Trophoblast cell (in vitro differentiated cells and primary cell): ENCODE measurements at regions not wholly inside any gene's neighbourhood (a gene's known extent, or its start where the extent isn't known, plus 50 kb on each side); places are given as distances from the start of the nearest gene placed in this dataset.
"Not testable (repeated sequence)": the region's sequence is repeated elsewhere in the genome, so short reads cannot be mapped to it uniquely, and the experiment has no call there.

ENCODE experiments used
- DNase-seq, 2 donors: peaks; one replicate each; pipeline ENCODE4 v3.0.0-alpha.2; 2016
- H2AFZ ChIP-seq: 2 replicates; pipeline ENCODE4 v1.6.1; 2013; ENCODE audit warnings: low read length, moderate library complexity, mild to moderate bottlenecking; ENCODE audit not compliant: insufficient read depth, poor library complexity
- H2AK5ac ChIP-seq: 2 replicates; pipeline ENCODE4 v1.6.1; 2013; ENCODE audit warnings: mild to moderate bottlenecking, low read length
- H2BK120ac ChIP-seq: 2 replicates; pipeline ENCODE4 v1.6.1; 2013; ENCODE audit warnings: low read length, mild to moderate bottlenecking, moderate library complexity; ENCODE audit not compliant: insufficient read depth, poor library complexity
- H2BK12ac ChIP-seq: 2 replicates; pipeline ENCODE4 v1.6.1; 2013; ENCODE audit warnings: mild to moderate bottlenecking, low read length, moderate library complexity
- H2BK5ac ChIP-seq: 2 replicates; pipeline ENCODE4 v1.6.1; 2013; ENCODE audit warnings: low read length, low read depth, moderate library complexity, mild to moderate bottlenecking; ENCODE audit not compliant: poor library complexity
- H3K14ac ChIP-seq: 2 replicates; pipeline ENCODE4 v1.6.1; 2013; ENCODE audit warnings: mild to moderate bottlenecking, low read length
- H3K18ac ChIP-seq: 2 replicates; pipeline ENCODE4 v1.6.1; 2013; ENCODE audit warnings: mild to moderate bottlenecking, low read length
- H3K23ac ChIP-seq: 2 replicates; pipeline ENCODE4 v1.6.1; 2013; ENCODE audit warnings: low read length
- H3K27ac ChIP-seq: 2 replicates; pipeline ENCODE4 v1.5.1; 2013; ENCODE audit warnings: low read depth, mild to moderate bottlenecking, inconsistent platforms, low read length, moderate library complexity
- H3K27me3 ChIP-seq: 2 replicates; pipeline ENCODE4 v1.6.1; 2013; ENCODE audit warnings: inconsistent platforms, mild to moderate bottlenecking, low read length, moderate library complexity; ENCODE audit not compliant: insufficient read depth
- H3K36me3 ChIP-seq, 2 experiments: 1 replicate in 1 of 2; 2 replicates in 1 of 2; pipeline ENCODE4 v1.6.1; 2013; ENCODE audit warnings: low read length in 2 of 2, mild to moderate bottlenecking in 2 of 2, moderate library complexity in 1 of 2; ENCODE audit not compliant: insufficient read depth in 2 of 2, control insufficient read depth in 1 of 2
- H3K4ac ChIP-seq: 2 replicates; pipeline ENCODE4 v1.6.1; 2013; ENCODE audit warnings: low read depth, mild to moderate bottlenecking, low read length, moderate library complexity
- H3K4me1 ChIP-seq, 2 experiments: 1 replicate in 1 of 2; 2 replicates in 1 of 2; pipeline ENCODE4 v1.6.1; 2013; ENCODE audit warnings: low read length in 2 of 2, mild to moderate bottlenecking in 2 of 2, moderate library complexity in 1 of 2; ENCODE audit not compliant: insufficient read depth in 2 of 2, control insufficient read depth in 1 of 2
- H3K4me2 ChIP-seq: 2 replicates; pipeline ENCODE4 v1.6.1; 2013; ENCODE audit warnings: inconsistent platforms, mild to moderate bottlenecking, low read length, moderate library complexity
- H3K4me3 ChIP-seq: 2 replicates; pipeline ENCODE4 v1.5.1; 2013; ENCODE audit warnings: mild to moderate bottlenecking, low read depth, low read length, inconsistent platforms
- H3K79me1 ChIP-seq: one replicate; pipeline ENCODE4 v1.6.1; 2013; ENCODE audit warnings: low read length
- H3K79me2 ChIP-seq: 2 replicates; pipeline ENCODE4 v1.6.1; 2013; ENCODE audit warnings: low read length, mild to moderate bottlenecking; ENCODE audit not compliant: control insufficient read depth, insufficient read depth, poor library complexity
- H3K9ac ChIP-seq: 2 replicates; pipeline ENCODE4 v1.6.1; 2013; ENCODE audit warnings: mild to moderate bottlenecking, low read length
- H3K9me3 ChIP-seq: 2 replicates; pipeline ENCODE4 v1.6.1; 2013; ENCODE audit warnings: low read depth, mild to moderate bottlenecking, control low read depth, inconsistent platforms, low read length; ENCODE audit not compliant: insufficient read depth
- H4K12ac ChIP-seq: 2 replicates; pipeline ENCODE4 v1.6.1; 2013; ENCODE audit warnings: low read depth, mild to moderate bottlenecking, low read length, moderate library complexity
- H4K8ac ChIP-seq: 2 replicates; pipeline ENCODE4 v1.6.1; 2013; ENCODE audit warnings: low read depth, mild to moderate bottlenecking, low read length, moderate library complexity
- H4K91ac ChIP-seq: one replicate; pipeline ENCODE4 v1.6.1; 2013; ENCODE audit warnings: low read depth, mild to moderate bottlenecking, low read length, moderate library complexity
- WGBS: extraction: QIAGEN DNeasy Blood & Tissue Kit; methylation state at CpG from one replicate; pipeline ENCODE4 v1.1.7; 2013; ENCODE audit warnings: missing lambda C conversion rate; ENCODE audit not compliant: insufficient read length, insufficient coverage; ENCODE audit errors: extremely low coverage; 5-methylcytosine and 5-hydroxymethylcytosine counted together

DNA sequence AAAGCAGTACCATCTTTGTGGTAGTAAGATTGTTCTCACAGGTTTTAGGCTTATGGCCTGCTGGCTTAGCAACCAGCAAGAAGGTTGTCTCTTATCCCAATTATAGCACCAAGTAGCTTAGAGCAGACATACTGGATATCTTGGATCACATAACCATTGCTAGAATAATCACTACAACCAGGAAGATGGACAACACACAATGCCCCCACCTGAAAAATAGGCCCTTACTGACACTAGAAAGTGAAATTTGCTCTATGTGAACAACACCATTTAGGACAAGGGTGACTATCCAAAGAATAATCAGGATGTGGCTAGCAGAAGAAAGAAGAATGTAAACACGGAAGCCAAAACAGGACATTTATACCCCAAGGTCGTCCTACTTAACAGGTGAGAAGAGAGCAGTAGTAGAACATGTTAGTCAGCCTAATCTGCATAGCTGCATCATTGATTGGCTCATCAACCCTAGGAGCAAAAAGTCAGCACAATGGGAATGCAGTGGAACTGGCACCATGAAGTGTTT, 172.7 kb upstream of the MARCKS start:
- no CpG with 5 or more reads among the region's 2 CpGs for WGBS
- Histone ChIP-seq H2BK5ac (no peak overlapping the region), H3K79me1 (no peaks in the 10 kb centered on the region), H2BK12ac (no peak overlapping the region), H2BK120ac (no peak overlapping the region), H4K8ac (no peak overlapping the region), H3K27ac (no peak overlapping the region), H3K27me3 (no peaks in the 10 kb centered on the region), H3K14ac (no peak overlapping the region), H3K9ac (no peak overlapping the region), H3K4me1 (no peaks in the 10 kb centered on the region), H3K4me3 (no peak overlapping the region), H4K91ac (no peak overlapping the region), H3K23ac (no peak overlapping the region), H3K36me3 (no peaks in the 10 kb centered on the region), H4K12ac (no peak overlapping the region), H3K79me2 (no peaks in the 10 kb centered on the region), H3K18ac (no peak overlapping the region), H3K9me3 (no peaks in the 10 kb centered on the region), H3K4ac (no peak overlapping the region), H3K4me2 (no peak overlapping the region), H2AK5ac (no peak overlapping the region), H2AFZ (no peak overlapping the region)
- DNase-seq, result peak; percentile 60 to 86

DNA sequence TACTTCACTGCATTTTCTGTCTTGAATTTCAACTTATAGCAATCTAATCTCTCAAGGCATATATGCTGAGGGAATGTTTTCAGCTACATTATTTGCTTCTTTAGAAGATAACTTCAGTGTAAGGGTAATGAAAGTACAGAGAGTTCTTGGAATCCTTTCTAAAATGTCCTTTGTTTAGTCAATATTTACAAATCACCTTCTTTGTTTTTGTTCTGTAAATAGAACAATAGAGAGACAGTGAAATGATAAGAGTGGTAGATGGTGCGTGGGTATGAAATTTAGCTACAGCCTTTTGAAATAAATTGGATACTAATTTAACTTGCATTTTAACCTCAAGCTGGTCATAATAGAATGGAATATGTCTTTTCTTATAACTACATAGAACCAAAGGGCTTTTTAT, 171.1 kb upstream of the MARCKS start:
- H4K12ac ChIP-seq, result no peak overlapping the region
- no peak overlapping the region for H4K8ac ChIP-seq
- no peak overlapping the region for H3K27ac ChIP-seq
- no peaks in the 10 kb centered on the region for H3K79me1 ChIP-seq
- H2AFZ ChIP-seq, result no peak overlapping the region
- no peak overlapping the region for H3K4me3 ChIP-seq
- DNase-seq, result no peak
- H2BK120ac ChIP-seq, result no peak overlapping the region
- no peak overlapping the region for H2BK5ac ChIP-seq
- no peaks in the 10 kb centered on the region for H3K4me1 ChIP-seq
- no peak overlapping the region for H3K18ac ChIP-seq
- H3K4me2 ChIP-seq, result no peak overlapping the region
- H3K36me3 ChIP-seq, result no peaks in the 10 kb centered on the region
- no peak overlapping the region for H2BK12ac ChIP-seq
- H3K9me3 ChIP-seq, result no peaks in the 10 kb centered on the region
- no peak overlapping the region for H3K14ac ChIP-seq
- no peak overlapping the region for H4K91ac ChIP-seq
- no peaks in the 10 kb centered on the region for H3K27me3 ChIP-seq
- no peak overlapping the region for H3K23ac ChIP-seq
- H3K4ac ChIP-seq, result no peak overlapping the region
- no peak overlapping the region for H3K9ac ChIP-seq
- H2AK5ac ChIP-seq, result no peak overlapping the region
- no peaks in the 10 kb centered on the region for H3K79me2 ChIP-seq
- no CpG with 5 or more reads among the region's 1 CpG for WGBS

DNA sequence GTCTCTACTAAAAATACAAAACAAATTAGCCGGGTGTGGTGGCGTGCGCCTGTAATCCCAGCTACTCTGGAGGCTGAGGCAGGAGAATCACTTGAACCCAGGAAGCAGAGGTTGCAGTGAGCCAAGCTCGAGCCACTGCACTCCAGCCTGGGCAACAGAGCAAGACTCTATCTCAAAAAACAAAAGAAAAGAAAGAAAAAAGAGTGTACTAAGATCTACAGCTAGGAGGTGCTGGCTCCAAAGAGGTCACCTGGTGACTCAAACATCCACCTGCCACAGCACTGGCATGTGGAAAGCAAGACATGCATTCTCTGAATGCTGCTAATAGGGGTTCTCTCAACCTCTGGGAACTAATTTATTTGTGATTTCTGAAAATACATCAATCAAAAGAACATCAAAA, 167.5 kb upstream of the MARCKS start:
- H3K79me2 ChIP-seq, H3K79me1 ChIP-seq, H3K4me3 ChIP-seq, H2BK12ac ChIP-seq, H3K9me3 ChIP-seq, H2BK120ac ChIP-seq, H3K27me3 ChIP-seq, H3K4ac ChIP-seq, H4K12ac ChIP-seq, H4K8ac ChIP-seq, H3K36me3 ChIP-seq, H2AFZ ChIP-seq, H3K18ac ChIP-seq, H2BK5ac ChIP-seq, H3K4me2 ChIP-seq, H2AK5ac ChIP-seq, H3K27ac ChIP-seq, H3K9ac ChIP-seq, H3K4me1 ChIP-seq, H3K23ac ChIP-seq, H3K14ac ChIP-seq, H4K91ac ChIP-seq: not testable (repeated sequence)
- no CpG with 5 or more reads among the region's 4 CpGs for WGBS
- peak in 1 of 2 donors; percentile 45 for DNase-seq

DNA sequence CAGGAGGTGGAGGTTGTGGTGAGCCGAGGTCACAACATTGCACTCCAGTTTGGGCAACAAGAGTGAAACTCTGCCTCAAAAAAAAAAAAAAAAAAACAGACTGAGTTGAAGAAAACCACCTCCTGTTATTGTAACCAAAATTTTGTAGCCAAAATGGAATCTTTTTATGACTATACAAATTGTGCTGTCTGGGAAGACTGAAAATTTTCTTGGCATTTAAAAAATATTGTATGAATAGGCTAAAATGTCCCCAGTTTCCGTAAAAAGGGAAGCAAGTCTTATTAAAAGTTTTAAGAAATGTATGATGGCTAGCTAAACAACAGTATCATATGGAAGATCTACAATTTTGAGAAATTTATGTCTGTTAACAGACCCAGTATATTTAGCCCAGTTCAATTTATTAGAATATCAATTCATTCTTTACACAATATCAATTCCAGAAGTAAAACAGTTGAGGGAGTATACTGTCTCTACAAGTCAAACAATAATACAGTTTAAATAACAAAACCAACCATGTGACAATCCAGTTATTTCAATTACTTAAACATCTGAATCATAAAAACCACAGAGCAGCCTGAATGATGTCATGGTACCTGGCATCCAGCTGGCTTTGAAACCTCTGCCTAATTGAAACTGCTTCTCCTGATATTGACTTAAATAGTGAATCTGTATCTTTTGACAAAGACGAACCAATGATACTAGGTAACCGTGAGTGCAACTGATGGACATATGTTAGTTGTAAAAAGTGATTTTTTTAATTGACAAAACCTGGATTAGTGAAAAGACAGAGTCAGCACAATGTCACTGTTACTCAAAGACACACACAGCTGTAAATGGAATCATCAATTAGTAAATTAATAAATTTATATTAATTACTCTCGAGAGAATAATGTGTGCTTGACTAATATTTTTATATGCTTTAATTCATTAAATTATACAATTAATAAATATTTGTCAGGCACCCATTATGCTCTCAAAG, 166.6 kb upstream of the MARCKS start:
- Histone ChIP-seq H3K14ac (no peak overlapping the region), H4K8ac (no peak overlapping the region), H3K18ac (no peak overlapping the region), H3K23ac (no peak overlapping the region), H3K4me1 (no peaks in the 10 kb centered on the region), H3K79me2 (no peaks in the 10 kb centered on the region), H3K9ac (no peak overlapping the region), H4K12ac (no peak overlapping the region), H3K27me3 (no peaks in the 10 kb centered on the region), H3K27ac (no peak overlapping the region), H3K4me3 (no peak overlapping the region), H2BK120ac (no peak overlapping the region), H3K9me3 (no peaks in the 10 kb centered on the region), H4K91ac (no peak overlapping the region), H2BK5ac (no peak overlapping the region), H2AK5ac (no peak overlapping the region), H3K4ac (no peak overlapping the region), H3K4me2 (no peak overlapping the region), H2AFZ (no peak overlapping the region), H3K79me1 (no peaks in the 10 kb centered on the region), H2BK12ac (no peak overlapping the region), H3K36me3 (no peaks in the 10 kb centered on the region)
- DNase-seq, result peak; percentile 58 to 69
- no CpG with 5 or more reads among the region's 5 CpGs for WGBS
